NCI-H2227 (cell line): ENCODE measurements at regions not wholly inside any gene's neighbourhood (a gene's known extent, or its start where the extent isn't known, plus 50 kb on each side); places are given as distances from the start of the nearest gene placed in this dataset.
A peak's percentile ranks its signal among the peaks of the same experiment; 100 is the strongest.

Experiments
- DNase-seq: peaks from one replicate; lab custom pipeline; 2025; ENCODE audit not compliant: unreplicated experiment; lab: John Stamatoyannopoulos, UW

GRCh38 chr18:60755134-60755533, 382.6 kb upstream of the MC4R start:
- DNase-seq, result no peak

- DNase-seq, result no peak
Measured at GRCh38 chr18:60775978-60776377, 403.4 kb upstream of the MC4R start.

- DNase-seq, result no peak
Measured at GRCh38 chr18:60784161-60784560, 411.6 kb upstream of the MC4R start.

- no peak for DNase-seq
Measured at GRCh38 chr18:60794802-60795201, 422.2 kb upstream of the MC4R start.

GRCh38 chr18:60804415-60804814, 431.8 kb upstream of the MC4R start:
- DNase-seq, result no peak

- peak; percentile 6 for DNase-seq
Measured at GRCh38 chr18:60809937-60810336, 437.4 kb upstream of the MC4R start.

GRCh38 chr18:60812921-60813320, 440.3 kb upstream of the MC4R start:
- DNase-seq, result no peak

GRCh38 chr18:60826346-60826745, 453.8 kb upstream of the MC4R start:
- no peak for DNase-seq

- DNase-seq, result no peak
Measured at GRCh38 chr18:60831971-60832370, 459.4 kb upstream of the MC4R start.

GRCh38 chr18:60838677-60839076, 466.1 kb upstream of the MC4R start:
- no peak for DNase-seq

GRCh38 chr18:60846396-60846795, 473.8 kb upstream of the MC4R start:
- no peak for DNase-seq

GRCh38 chr18:60847517-60847916, 474.9 kb upstream of the MC4R start:
- DNase-seq, result no peak

- DNase-seq, result no peak
Measured at GRCh38 chr18:60861575-60861974, 471.7 kb upstream of the CDH20 start.

- no peak for DNase-seq
Measured at GRCh38 chr18:60862988-60863387, 470.2 kb upstream of the CDH20 start.

- no peak for DNase-seq
Measured at GRCh38 chr18:60865801-60866200, 467.4 kb upstream of the CDH20 start.

- no peak for DNase-seq
Measured at GRCh38 chr18:60870261-60871153, 462.7 kb upstream of the CDH20 start.

- no peak for DNase-seq
Measured at GRCh38 chr18:60872434-60872833, 460.8 kb upstream of the CDH20 start.

- no peak for DNase-seq
Measured at GRCh38 chr18:60873708-60874107, 459.5 kb upstream of the CDH20 start.

GRCh38 chr18:60875957-60876507, 457.2 kb upstream of the CDH20 start:
- DNase-seq, result peak; percentile 85

- no peak for DNase-seq
Measured at GRCh38 chr18:60880184-60880583, 453.0 kb upstream of the CDH20 start.

GRCh38 chr18:60883587-60883986, 449.6 kb upstream of the CDH20 start:
- DNase-seq, result no peak

- no peak for DNase-seq
Measured at GRCh38 chr18:60888071-60888624, 445.1 kb upstream of the CDH20 start.
